NT2/D1 (cell line): ENCODE measurements at regions not wholly inside any gene's neighbourhood (a gene's known extent, or its start where the extent isn't known, plus 50 kb on each side); places are given as distances from the start of the nearest gene placed in this dataset.

Source experiments
- DNase-seq: peaks from one replicate; pipeline ENCODE4 v3.0.0-alpha.2; 2011; ENCODE audit warnings: low read depth, low spot score
- H3K27me3 ChIP-seq: 2 replicates; pipeline ENCODE4 v1.6.0; 2011; ENCODE audit warnings: mild to moderate bottlenecking; ENCODE audit not compliant: insufficient read length, insufficient read depth
- H3K36me3 ChIP-seq: 2 replicates; pipeline ENCODE4 v1.6.1; 2011; ENCODE audit warnings: mild to moderate bottlenecking, low read length, mixed read lengths; ENCODE audit not compliant: insufficient read depth, insufficient read length
- H3K4me1 ChIP-seq: 2 replicates; pipeline ENCODE4 v1.5.1; 2011; ENCODE audit not compliant: insufficient read depth, insufficient read length
- H3K4me3 ChIP-seq: 2 replicates; pipeline ENCODE4 v1.5.1; 2011; ENCODE audit warnings: low read depth; ENCODE audit not compliant: insufficient read length
- H3K9ac ChIP-seq: 2 replicates; pipeline ENCODE4 v1.6.0; 2011; ENCODE audit warnings: low read depth; ENCODE audit not compliant: insufficient read length
- H3K9me3 ChIP-seq: 2 replicates; pipeline ENCODE4 v1.5.1; 2011; ENCODE audit warnings: mild to moderate bottlenecking, low read length; ENCODE audit not compliant: insufficient read depth
- SUZ12 ChIP-seq: IDR thresholded peaks from 2 replicates; pipeline ENCODE4 v1.6.1; 2011; ENCODE audit not compliant: insufficient read length, insufficient read depth; ENCODE audit errors: extremely low read depth
- YY1 ChIP-seq: IDR thresholded peaks from 2 replicates; pipeline ENCODE4 v1.6.1; 2011; ENCODE audit not compliant: insufficient read length, insufficient read depth
- ZNF274 ChIP-seq: IDR thresholded peaks from 2 replicates; pipeline ENCODE4 v1.6.1; 2011; ENCODE audit warnings: mild to moderate bottlenecking, low read depth, low read length

GRCh38 chr11:22920939-22921565, 60.8 kb upstream of the CCDC179 start:
- peak; percentile 25 for DNase-seq
- Histone ChIP-seq H3K4me3 (no peak overlapping the region), H3K4me1 (no peaks in the 10 kb centered on the region), H3K36me3 (no peaks in the 10 kb centered on the region), H3K27me3 (no peaks in the 10 kb centered on the region), H3K9me3 (no peaks in the 10 kb centered on the region), H3K9ac (no peak overlapping the region)
- TF ChIP-seq YY1 = no peak
- no peak for TF ChIP-seq SUZ12
- no peak for TF ChIP-seq ZNF274

GRCh38 chr11:22922672-22923071, 62.4 kb upstream of the CCDC179 start:
- no peaks in the 10 kb centered on the region for H3K36me3 ChIP-seq
- TF ChIP-seq YY1 (no peak), SUZ12 (no peak), ZNF274 (no peak)
- no peaks in the 10 kb centered on the region for H3K27me3 ChIP-seq
- no peak overlapping the region for H3K4me3 ChIP-seq
- H3K9ac ChIP-seq = no peak overlapping the region
- no peak for DNase-seq
- no peaks in the 10 kb centered on the region for H3K4me1 ChIP-seq
- no peaks in the 10 kb centered on the region for H3K9me3 ChIP-seq

DNA sequence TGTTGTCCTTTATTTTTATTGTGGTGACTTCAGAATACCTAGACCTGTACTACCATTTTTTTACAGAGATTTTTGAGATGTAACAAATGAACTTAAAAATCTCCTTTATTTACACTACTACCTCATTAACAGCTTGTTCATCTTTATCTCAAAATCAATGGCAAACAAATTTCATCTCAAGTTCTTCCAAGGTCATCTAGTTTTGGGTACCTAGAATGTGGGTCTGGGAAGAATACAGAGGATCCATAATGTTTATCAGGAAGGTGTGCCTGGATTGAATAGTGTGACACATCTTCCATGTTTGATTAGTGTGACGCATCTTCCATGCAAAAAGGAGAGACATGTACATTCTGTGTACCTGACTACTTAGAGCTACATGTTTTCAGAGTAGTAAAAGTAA, 63.3 kb upstream of the CCDC179 start:
- no peak for DNase-seq
- Histone ChIP-seq H3K36me3 (no peaks in the 10 kb centered on the region), H3K4me3 (no peak overlapping the region), H3K27me3 (no peaks in the 10 kb centered on the region), H3K4me1 (no peaks in the 10 kb centered on the region), H3K9me3 (no peaks in the 10 kb centered on the region), H3K9ac (no peak overlapping the region)
- TF ChIP-seq YY1 = no peak
- TF ChIP-seq SUZ12 = no peak

- Histone ChIP-seq H3K36me3 (no peaks in the 10 kb centered on the region), H3K9ac (no peak overlapping the region), H3K4me3 (no peak overlapping the region), H3K27me3 (no peaks in the 10 kb centered on the region), H3K4me1 (no peaks in the 10 kb centered on the region), H3K9me3 (no peaks in the 10 kb centered on the region)
- no peak for DNase-seq
- no peak for TF ChIP-seq YY1
- TF ChIP-seq SUZ12 = no peak
- no peak for TF ChIP-seq ZNF274
Observed at GRCh38 chr11:22926341-22926740, 66.1 kb upstream of the CCDC179 start.

- H3K36me3 ChIP-seq = no peaks in the 10 kb centered on the region
- no peaks in the 10 kb centered on the region for H3K4me1 ChIP-seq
- H3K4me3 ChIP-seq = no peak overlapping the region
- no peaks in the 10 kb centered on the region for H3K9me3 ChIP-seq
- H3K9ac ChIP-seq = no peak overlapping the region
- DNase-seq = no peak
- H3K27me3 ChIP-seq = no peaks in the 10 kb centered on the region
- no peak for TF ChIP-seq ZNF274
- TF ChIP-seq SUZ12 = no peak
- TF ChIP-seq YY1 = no peak
Observed at GRCh38 chr11:22927793-22928192, 67.5 kb upstream of the CCDC179 start.

DNA sequence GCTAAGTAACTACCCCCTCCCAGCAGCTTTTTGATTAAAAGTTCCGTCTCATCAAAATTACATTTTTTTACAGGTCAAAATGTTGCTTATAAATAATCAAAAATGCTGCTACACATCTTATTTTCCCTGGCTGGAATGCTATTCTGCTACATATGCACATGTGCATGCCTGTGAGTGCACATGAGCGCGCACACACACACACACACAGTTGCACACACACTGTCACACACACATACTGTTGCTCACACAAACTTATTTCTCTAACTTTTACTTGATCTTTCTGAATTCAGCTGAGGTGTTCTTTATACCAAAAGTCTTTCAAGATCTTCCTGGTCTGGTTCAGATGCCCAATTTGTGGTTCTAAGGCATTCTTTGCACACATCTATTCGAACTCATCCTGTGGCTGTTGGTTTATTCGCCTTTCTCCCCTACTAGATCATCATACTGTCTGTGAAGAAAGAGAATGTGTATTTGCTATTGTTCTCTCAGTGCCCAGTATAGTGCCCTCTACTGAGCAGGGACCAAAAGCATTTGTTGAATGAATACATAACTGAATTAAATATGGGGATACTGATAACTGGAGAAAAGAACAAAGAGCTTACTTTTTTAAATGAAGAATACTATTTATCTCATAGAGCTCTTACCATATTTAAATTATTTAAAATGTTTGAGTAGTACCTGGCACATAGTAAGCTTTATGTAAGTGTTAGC, 68.1 kb upstream of the CCDC179 start:
- no peak for DNase-seq
- Histone ChIP-seq H3K9ac (no peak overlapping the region), H3K4me3 (no peak overlapping the region), H3K4me1 (no peaks in the 10 kb centered on the region), H3K36me3 (no peaks in the 10 kb centered on the region), H3K9me3 (no peaks in the 10 kb centered on the region), H3K27me3 (no peaks in the 10 kb centered on the region)
- TF ChIP-seq SUZ12 = no peak
- no peak for TF ChIP-seq YY1
- no peak for TF ChIP-seq ZNF274

DNA sequence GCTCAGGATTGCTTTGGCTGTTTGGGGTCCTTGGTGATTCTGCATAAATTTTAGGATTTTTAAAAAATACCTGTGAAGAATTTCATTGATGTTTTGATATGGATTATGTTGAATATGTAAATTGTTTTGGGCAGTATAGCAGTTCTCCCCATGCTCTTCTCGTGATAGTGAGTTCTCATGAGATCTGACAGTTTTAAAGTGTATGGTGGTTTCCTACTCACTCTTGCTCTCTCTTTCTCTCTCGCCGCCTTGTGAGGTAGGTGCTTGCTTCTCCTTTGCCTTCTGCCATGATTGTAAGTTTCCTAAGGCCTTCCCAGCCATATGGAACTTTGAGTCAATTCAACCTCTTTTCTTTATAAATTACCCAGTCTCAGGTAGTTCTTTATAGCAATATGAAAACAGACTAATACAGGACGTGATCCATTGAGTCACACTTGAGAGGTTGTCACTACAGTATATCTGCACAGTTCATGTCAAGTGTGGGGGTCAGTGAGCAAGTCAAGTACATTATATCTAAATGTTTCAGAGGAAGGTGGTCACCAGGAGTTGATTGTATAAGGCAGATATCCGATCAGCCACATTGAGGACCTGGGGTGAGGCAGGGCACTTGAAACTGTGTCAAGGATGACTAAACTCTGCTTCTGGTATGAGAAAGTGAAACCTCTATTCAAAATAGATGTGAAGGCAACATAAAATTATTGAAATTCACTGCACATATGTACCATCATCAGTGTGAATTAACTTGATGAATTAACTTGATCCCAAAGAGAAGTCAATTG, 70.7 kb upstream of the CCDC179 start:
- no peak for TF ChIP-seq SUZ12
- H3K9ac ChIP-seq = no peak overlapping the region
- no peak for DNase-seq
- no peaks in the 10 kb centered on the region for H3K9me3 ChIP-seq
- no peak overlapping the region for H3K4me3 ChIP-seq
- H3K4me1 ChIP-seq = no peaks in the 10 kb centered on the region
- H3K27me3 ChIP-seq = no peaks in the 10 kb centered on the region
- no peaks in the 10 kb centered on the region for H3K36me3 ChIP-seq
